G401 (cell line): ENCODE measurements at regions not wholly inside any gene's neighbourhood (a gene's known extent, or its start where the extent isn't known, plus 50 kb on each side); places are given as distances from the start of the nearest gene placed in this dataset.

Experiments
- DNase-seq: peaks from one replicate; pipeline ENCODE4 v3.0.0-alpha.2; 2015; ENCODE audit warnings: low spot score
- in situ Hi-C: cut with HindIII; loops from 2 replicates; pipeline ENCODE4 v1.10.0; 2016; ENCODE audit warnings: low sequenced_read_pairs, mixed read lengths

DNA sequence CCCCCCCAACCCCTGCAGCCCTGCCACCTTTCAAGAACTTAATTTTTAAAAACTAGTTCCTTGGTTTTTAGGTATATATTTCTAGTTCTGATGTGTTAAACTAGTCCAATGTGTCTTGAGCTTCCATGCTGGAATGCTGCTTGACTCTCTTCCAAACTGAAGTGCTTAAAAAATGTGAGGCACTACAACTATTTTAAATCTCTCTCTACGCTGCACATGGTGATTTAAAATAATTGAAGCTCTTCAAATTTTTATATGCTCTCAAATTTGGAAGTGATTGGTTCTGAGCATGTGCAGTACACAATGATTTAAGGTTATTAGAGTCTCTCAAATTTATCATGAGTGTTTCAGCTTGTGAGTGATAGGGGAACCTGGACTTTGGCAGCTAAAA, 192.6 kb upstream of the ZEB2 start:
- no peak for DNase-seq
- in situ Hi-C loops: no loop called here

DNA sequence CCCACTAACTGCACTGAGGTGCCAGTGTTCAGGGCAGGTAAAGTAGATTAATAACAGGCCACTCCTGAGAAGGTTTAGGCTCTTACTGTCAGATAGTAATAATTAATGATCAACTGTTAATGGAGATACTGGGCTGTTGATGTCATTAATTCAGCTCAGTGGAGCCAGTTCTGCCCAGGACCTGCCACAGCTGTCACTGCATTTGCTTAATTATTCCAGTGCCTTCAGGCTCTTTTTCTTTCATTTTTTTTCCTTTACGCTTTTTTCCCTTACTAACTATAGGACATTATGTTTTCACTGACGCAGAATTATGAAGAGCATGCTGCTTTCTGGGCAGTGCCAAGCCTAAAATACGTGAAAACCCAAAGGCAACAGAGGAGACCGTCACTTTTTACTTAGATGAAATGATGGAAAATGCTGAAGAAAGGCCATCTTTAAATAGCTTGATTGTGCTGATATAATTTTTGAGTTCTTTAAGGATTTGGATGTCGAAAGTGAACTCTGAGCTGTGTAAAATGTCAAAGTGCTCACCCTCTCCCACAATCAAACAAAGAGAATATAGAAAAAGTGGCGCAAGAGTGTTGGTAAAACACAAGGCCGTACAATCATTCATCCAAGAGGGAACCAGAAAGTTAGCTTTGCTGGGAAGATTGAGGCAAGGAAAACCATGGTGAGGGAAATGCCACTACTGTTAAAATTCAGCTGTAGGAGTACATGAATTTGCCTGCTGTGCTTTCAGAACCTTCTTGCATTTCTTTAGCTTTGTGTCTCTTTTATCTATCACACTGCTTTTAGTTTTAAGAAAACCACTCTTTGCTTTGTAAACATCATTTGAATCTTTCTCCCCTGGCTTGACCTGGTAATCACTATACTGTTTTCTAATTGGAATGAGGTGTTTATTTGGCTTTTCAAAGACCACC, 192.0 kb upstream of the ZEB2 start:
- DNase-seq: no peak
- in situ Hi-C loops: no loop called here

DNA sequence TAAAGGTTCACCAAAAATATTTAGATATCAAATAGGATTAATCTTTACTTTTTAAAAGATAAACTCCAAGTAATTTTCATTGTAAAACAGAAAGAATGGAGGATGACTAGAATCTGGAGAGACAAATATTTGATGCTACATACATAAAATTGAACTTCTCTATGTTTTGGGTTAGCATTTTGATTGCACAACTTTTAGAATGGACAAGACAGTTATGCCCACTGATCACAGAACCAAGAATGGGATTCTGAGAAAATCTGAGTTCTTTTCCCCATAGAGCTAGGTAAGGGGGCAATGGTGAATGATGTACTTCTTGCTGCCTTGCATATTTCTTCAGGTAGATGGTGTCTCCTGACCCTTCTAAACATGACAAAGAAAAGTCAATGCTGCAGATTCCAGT, 191.2 kb upstream of the ZEB2 start:
- in situ Hi-C loops: no loop called here
- DNase-seq: no peak

DNA sequence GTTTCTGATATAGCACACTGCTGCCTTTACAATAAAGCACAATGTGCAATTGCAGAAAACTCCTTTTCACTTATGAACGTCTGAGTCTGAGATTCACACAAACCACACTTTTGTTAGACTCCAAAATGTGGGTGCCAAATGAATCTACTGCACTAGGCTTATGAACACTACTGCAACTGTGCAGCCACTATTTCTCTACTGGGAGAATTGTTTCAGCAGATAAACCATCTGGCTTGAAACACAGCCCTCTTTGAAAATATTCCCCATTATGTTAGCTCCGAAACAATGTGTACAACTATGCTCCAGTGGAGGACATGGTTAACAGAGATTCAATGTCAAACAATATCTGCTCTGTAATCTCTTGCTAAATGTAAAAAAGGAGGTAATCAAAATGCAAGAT, 188.7 kb upstream of the ZEB2 start:
- peak; percentile 7 for DNase-seq
- in situ Hi-C loops: no loop called here

DNA sequence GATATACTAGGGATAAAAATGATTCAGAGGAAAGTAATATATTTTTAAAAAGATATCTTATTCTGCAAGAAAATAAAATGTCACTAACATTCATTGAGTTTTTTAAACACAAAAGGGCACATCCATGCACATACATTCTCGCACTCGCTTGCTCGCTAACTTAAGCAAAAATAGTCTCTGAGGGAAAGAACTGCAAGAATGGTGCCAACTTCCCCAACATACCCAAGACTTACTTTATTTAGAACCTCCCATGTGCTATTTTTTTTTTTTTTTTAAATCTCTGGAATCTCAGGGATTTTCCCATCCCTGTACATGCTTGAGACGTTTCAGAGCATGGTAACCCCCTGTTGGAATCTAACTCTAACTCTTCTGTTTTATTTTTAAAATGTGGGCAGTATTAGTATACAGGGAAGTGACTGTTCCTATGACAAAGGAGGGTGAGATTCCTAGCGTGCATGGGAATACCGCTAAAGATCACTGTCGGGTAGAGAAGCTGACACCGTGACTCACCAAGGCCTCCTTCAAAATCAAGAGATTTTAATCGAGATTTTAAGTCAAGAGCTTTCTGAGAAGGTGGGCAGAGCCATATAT, 187.9 kb upstream of the ZEB2 start:
- in situ Hi-C loops: no loop called here
- no peak for DNase-seq

DNA sequence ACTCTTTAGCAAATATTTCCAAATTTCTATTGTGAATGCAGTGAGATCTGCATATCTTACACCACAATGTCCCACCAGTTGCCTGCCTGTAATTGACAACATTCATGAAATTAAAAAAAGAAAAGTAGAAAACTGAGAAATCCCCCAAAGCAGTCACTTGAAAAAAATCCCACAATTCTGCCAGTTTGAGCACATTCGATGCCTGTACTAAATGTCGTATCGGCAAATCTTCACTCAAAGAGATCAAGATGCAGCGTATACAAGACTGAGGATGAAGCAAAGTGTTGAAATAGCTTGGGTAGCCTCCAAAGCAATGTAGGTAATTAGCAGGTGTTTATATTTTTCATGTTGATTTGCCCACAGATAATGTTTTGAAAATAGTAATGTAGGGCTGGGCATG, 186.7 kb upstream of the ZEB2 start:
- in situ Hi-C loops: no loop called here
- DNase-seq: no peak

DNA sequence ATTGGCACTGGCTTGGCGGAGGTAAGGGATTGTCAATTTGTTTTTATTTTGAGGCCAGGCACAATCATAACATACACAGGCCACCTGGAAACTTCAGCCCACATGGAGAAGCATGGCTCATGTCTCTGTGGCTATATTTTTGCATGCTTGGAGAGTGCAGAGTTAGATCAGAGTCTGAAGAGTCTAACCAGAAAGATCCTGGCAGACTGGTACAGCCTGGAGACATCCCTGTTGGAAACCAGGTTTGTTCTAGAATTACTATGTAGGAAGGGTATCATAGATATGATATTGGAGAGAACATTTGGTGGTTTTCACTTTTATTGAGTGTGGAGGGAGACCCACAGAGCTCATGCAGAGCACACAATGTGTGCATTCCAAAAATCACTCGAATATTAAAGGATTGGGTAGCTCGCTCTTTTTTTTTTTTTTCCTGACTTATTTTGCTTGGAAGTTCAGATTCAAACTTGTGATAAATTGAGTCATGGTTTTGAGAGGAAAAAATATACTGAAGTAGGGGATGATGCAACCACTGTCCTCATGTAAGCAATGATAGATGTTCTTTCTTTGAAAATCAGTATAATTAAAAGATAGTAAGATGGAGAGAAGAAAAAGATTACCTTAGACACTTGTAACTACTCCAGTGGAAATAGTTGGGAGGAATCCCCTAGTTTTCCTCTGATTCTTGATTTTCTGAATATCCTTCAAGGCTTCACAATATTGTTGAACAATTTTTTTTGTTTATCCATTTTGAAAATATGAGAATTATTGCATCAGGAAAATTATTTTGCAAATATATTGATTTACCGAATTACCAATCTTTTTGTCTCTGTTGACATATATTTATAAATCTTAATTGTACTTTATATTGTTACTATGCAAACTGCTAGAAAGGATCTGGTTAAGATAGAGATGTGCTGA, 185.7 kb upstream of the ZEB2 start:
- in situ Hi-C loops: no loop called here
- no peak for DNase-seq

DNA sequence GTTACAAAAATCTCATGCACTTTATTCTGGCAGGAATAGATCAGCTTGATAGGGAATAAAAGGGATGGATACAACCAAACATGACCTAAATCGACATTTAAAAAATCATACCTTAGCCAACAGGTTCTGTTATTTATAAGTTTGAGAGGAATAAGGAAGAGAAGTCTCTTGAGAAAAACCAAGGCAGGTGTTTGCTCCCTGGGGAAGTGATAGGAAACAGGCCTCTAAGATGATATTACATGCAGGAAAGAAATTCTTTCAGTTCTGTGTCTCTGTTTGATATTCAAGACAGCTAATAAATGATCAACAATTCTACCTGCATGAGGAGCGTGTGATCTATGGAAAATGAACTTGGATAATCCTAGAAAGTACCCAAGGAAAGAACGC, 184.8 kb upstream of the ZEB2 start:
- in situ Hi-C loops: no loop called here
- no peak for DNase-seq

DNA sequence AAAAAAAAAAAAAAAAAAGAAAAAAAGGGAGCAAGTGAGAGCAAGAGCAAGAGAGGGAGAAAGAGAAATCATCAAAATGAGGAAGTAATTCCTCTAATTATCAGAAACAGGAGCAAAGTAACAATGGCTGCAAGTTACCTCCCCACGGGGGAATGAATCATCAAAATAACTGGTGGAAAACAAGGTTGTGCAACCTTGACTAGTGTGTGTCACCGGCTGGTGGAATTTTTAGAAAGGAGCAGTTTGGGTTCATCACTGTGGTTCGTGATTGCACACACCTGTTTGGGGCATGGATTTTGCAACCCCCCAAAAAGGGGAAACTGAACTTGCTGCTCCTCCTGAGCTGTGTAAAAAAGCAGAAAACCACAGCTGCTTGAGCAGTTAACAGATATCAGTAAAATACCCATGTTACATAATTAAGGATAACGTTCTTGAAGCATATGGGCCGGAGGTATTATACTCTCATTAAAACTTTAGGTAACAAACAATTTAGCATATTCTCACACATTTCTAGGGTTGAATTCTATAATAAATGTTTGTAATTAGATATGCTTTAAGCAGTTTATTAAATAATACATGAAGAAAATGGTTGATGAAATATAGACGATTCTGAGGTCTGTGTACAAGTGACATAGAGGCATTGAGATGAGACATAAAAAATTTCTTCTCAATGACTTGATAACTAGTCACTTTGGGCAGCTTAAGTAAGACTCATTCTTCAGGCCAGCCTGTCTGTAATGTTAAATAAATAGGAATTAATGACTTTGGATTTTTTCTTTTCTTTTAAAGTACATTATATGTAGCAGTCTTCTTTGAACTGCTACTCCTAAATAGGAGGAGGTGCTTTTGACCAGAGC, 184.2 kb upstream of the ZEB2 start:
- in situ Hi-C loops: no loop called here
- no peak for DNase-seq

DNA sequence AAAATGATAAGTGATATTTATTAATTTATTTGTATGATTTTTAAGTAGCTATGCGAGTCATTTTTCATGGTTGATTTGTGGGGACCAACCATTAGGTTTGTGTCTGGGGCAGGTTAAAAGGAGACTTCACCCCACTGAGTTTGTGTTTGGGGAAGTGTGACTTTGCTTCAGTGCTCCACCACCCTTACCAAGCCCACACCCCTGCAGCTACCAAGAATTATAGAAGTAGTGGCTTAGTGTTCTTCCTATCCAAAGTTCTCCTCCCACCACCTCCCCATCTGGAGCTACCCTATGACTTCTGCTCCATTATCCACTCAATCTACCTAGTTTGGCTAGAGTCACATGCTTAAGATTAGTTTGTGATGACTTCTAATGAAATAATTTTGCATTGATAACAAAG, 182.1 kb upstream of the ZEB2 start:
- in situ Hi-C loops: no loop called here
- DNase-seq: no peak

DNA sequence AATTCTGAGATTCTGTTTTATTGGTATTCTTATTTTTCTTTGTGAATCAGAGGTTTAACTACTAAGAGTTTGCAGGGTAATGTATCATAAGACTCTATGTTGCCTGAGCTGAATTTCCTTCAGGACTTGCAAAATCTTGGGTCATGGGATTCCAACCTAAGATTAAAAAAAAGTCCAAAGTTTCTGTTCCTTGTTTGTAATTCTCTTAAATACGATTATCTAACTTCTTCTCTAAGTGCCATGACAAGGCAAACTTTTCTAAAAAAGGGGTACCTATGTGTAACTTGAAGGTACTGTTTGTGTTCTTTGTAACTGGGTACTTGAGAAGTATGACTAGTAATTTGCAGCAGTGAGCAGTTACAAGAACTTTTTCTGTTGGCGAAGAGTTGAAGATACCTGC, 181.3 kb upstream of the ZEB2 start:
- in situ Hi-C loops: no loop called here
- DNase-seq: no peak

DNA sequence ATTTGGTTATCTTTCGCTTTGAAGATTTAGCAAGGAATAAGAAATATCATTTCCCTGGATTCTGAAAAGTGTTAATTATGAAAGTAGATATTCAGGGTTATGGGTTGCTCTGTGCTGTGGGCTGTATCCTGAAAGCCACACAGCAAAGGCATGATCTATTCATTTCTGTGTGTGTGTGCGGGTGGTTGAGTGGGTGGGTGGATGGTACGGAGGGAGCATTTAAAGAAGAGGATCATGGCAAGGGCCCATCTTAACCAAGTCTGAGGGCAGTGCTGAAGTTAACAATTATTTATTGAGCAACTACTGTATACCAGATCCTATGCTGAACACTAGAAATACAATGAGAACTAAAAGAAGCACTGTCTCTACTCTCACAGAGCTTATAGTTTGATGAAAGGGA, 178.2 kb upstream of the ZEB2 start:
- DNase-seq: no peak
- in situ Hi-C loops: no loop called here

DNA sequence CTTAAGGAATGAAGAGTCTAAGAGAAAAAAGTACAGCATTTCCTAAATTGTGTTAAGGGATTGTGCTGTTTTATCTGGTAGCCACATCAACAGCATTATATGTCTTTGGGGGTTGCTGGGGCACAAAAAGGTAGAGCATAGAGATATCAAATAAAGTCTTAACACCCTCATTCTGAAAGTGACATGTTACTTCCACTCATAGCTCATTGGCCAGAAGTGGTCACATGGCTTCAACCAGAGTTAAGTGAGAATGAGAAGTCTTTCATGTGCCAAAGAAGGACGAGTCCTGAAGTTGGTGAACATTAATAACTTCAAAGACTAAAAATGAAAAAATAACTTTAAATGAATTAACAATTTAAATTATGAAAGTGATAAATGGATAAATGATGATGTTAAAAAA, 175.7 kb upstream of the ZEB2 start:
- in situ Hi-C loops: no loop called here
- no peak for DNase-seq

DNA sequence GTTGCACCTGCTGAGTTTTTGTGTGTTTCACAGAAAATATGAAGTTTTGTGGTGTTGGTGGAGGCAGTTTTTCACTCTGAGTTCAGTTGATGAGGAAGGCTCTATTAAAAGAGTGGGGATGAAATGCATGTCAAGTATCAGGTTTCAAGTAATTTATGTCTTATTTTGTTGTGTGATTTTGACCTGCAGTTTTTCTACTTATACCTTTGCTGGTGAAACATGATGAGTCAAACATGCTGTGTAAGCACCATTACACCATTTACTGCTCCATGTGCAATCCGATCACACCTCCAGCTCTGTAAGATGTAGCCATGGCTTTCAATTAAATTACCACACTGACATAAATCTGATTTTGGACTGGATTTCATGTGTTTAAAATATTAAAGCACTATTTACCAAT, 174.5 kb upstream of the ZEB2 start:
- DNase-seq: no peak

DNA sequence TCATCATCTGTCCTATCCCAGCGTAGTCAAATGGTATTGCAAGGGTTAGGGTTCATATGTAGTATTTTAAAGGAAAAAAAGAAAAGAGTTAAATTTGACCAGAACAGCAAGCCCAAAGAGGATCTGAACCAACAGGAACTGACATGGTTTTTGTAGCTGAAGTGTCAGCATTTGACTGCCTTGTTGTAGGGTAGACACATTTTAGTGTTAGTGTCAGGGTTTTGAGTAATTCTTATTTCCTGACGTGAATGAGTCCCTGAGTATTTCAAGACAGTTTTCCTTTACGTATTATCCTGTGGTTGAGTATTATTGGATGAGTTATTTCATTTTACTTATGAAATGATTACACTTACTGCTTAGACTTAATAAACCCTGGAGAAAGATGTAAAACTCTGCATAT, 173.3 kb upstream of the ZEB2 start:
- in situ Hi-C loops: no loop called here

More for the DNA sequence above, 174.5 kb upstream of the ZEB2 start:
- in situ Hi-C loops: no loop called here

DNA sequence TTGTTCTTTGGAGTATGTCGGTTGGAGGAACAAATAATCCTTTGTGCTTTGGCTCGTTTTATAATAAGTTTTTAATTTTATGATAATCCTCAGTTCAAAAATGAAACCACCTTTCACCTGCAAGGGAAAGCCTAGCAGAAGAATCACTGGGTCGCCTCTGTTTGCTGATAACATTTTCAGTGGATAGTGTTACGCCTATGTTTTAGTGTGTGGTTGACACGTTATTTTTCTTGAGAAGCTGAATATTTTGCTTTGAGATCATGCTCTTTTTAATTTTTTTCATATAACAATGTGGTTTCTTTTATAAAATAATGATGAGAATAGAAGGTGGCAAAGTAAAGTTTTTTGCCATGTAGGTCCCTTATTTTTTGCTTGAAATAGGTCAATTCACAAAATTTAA, 172.7 kb upstream of the ZEB2 start:
- in situ Hi-C loops: no loop called here
- no peak for DNase-seq

More for the DNA sequence above, 173.3 kb upstream of the ZEB2 start:
- no peak for DNase-seq

DNA sequence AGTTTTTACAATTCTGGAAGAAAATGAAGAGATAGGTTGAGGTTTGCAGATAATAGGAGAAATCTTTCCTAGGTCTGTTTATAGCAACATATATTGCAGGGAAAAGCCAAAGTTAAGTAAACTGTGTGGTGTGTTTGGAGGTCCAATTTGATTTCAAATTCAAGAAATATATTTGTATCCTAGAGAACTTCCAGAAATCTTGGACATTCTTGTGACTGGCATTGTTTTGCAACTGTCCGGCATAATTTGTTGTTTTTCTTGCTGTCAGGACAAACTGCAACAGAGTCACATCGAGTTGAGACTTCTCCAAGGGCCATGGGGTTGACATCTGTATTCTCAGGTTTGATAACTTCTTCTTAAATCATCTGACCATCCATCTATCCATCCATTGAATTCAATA, 170.9 kb upstream of the ZEB2 start:
- DNase-seq: no peak
- in situ Hi-C loops: no loop called here

DNA sequence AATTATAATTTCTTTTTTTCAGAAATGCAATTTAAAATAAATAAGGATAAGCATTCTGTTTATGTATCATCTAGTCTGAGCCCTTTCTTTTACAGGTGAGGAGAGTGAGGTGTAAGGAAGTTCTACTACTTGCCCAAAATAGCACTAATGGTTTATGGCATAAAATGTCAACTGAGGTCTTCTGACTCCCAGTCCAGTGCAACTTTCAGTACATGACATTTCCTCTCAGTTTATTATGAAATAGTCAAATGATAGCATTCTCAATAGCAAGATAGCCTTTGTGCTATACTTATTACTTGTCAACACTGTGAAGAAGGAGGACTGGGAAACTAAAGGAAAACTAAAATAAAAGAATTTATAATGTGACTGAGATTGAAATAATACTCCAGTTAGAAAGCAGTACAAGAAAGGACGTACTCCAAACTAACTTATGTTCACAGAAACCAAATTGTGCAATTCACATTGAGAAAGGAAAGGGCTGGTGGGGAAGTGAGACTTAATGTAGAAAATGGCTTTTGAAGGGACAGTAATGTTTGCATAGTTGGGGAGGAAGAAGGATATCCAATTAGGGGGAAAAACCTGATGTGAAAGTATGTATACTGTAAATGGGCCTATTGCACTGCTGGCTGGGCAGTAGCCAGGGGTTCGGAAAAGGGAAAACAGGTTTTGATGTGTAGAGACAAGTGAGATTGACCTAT, 166.7 kb upstream of the ZEB2 start:
- no peak for DNase-seq
- in situ Hi-C loops: no loop called here

DNA sequence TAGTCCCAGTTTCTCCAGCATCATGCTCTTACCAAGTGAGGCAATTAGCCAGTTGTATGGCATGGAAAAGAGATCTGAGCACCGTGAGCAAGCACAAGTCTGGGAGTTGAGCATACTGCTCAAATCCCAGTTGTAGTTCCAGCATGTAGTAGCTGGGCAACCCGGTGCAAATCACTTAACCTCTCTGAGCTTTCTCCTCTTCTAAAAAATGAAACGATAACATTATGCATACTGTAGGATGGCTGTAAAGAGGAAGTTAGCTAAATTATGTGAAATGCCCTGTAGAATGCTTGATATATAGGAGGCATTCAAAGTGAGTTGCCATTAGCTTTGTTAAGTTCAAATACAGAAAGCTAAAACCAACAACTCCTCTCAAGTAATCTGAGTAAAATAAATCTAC, 164.0 kb upstream of the ZEB2 start:
- in situ Hi-C loops: no loop called here
- DNase-seq: no peak
